Mucosa of gallbladder (tissue), 1 donor: ENCODE measurements at regions not wholly inside any gene's neighbourhood (a gene's known extent, or its start where the extent isn't known, plus 50 kb on each side); places are given as distances from the start of the nearest gene placed in this dataset.

Source experiments
- DNase-seq: peaks from one replicate; pipeline ENCODE4 v3.0.0-alpha.2; 2020; ENCODE audit warnings: low spot score
- donor health status: DM: no; HTN: no; CAD: no.

- no peak for DNase-seq
Measured at GRCh38 chr2:145156199-145156598, 636.3 kb upstream of the ZEB2 start.

GRCh38 chr2:145155196-145155595 lies 635.3 kb upstream of the ZEB2 start:
- DNase-seq = no peak

GRCh38 chr2:145154731-145155130 lies 634.8 kb upstream of the ZEB2 start:
- no peak for DNase-seq

- DNase-seq = no peak
Measured at GRCh38 chr2:145146691-145147090, 626.8 kb upstream of the ZEB2 start.

- DNase-seq = no peak
Measured at GRCh38 chr2:145144131-145144728, 624.3 kb upstream of the ZEB2 start.

- no peak for DNase-seq
Measured at GRCh38 chr2:145141981-145142380, 622.1 kb upstream of the ZEB2 start.

- no peak for DNase-seq
Measured at GRCh38 chr2:145140658-145141057, 620.7 kb upstream of the ZEB2 start.

- no peak for DNase-seq
Measured at GRCh38 chr2:145138626-145139025, 618.7 kb upstream of the ZEB2 start.

- DNase-seq = no peak
Measured at GRCh38 chr2:145137901-145138300, 618.0 kb upstream of the ZEB2 start.

- DNase-seq = no peak
Measured at GRCh38 chr2:145137211-145137610, 617.3 kb upstream of the ZEB2 start.

- DNase-seq = no peak
Measured at GRCh38 chr2:145136702-145137101, 616.8 kb upstream of the ZEB2 start.

GRCh38 chr2:145126146-145126545 lies 606.2 kb upstream of the ZEB2 start:
- DNase-seq = no peak

GRCh38 chr2:145124085-145124484 lies 604.2 kb upstream of the ZEB2 start:
- no peak for DNase-seq

- peak; percentile 45 for DNase-seq
Measured at GRCh38 chr2:145123606-145124005, 603.7 kb upstream of the ZEB2 start.

- DNase-seq = no peak
Measured at GRCh38 chr2:145119225-145119624, 599.3 kb upstream of the ZEB2 start.

- DNase-seq = no peak
Measured at GRCh38 chr2:145116834-145117725, 597.2 kb upstream of the ZEB2 start.

- no peak for DNase-seq
Measured at GRCh38 chr2:145116056-145116455, 596.1 kb upstream of the ZEB2 start.

- no peak for DNase-seq
Measured at GRCh38 chr2:145114726-145115125, 594.8 kb upstream of the ZEB2 start.

- DNase-seq = no peak
Measured at GRCh38 chr2:145112467-145112866, 592.5 kb upstream of the ZEB2 start.

- DNase-seq = no peak
Measured at GRCh38 chr2:145110668-145111356, 590.9 kb upstream of the ZEB2 start.

- DNase-seq = no peak
Measured at GRCh38 chr2:145108959-145109710, 589.2 kb upstream of the ZEB2 start.

- DNase-seq = no peak
Measured at GRCh38 chr2:145108361-145108778, 588.5 kb upstream of the ZEB2 start.
